Type B pancreatic cell (in vitro differentiated cells): ENCODE measurements at regions not wholly inside any gene's neighbourhood (a gene's known extent, or its start where the extent isn't known, plus 50 kb on each side); places are given as distances from the start of the nearest gene placed in this dataset.

ENCODE experiments used
- DNase-seq: peaks from one replicate; pipeline ENCODE4 v3.0.0; 2021; ENCODE audit warnings: mixed read lengths; ENCODE audit not compliant: unreplicated experiment; ENCODE audit errors: extremely low spot score
- H3K27ac Mint-ChIP-seq: 2 replicates; pipeline ENCODE4 v1.8.0; 2021; ENCODE audit warnings: mild to moderate bottlenecking, mixed read lengths
- H3K27me3 Mint-ChIP-seq: 2 replicates; pipeline ENCODE4 v1.8.0; 2021; ENCODE audit warnings: mixed read lengths
- H3K36me3 Mint-ChIP-seq: 2 replicates; pipeline ENCODE4 v1.8.0; 2021; ENCODE audit warnings: mixed read lengths
- H3K4me1 Mint-ChIP-seq: one replicate; pipeline ENCODE4 v1.8.0; 2021; ENCODE audit warnings: mixed read lengths; ENCODE audit not compliant: unreplicated experiment
- H3K4me3 Mint-ChIP-seq: 2 replicates; pipeline ENCODE4 v1.8.0; 2021; ENCODE audit warnings: mild to moderate bottlenecking, mixed read lengths
- H3K9me3 Mint-ChIP-seq: 2 replicates; pipeline ENCODE4 v1.8.0; 2021; ENCODE audit warnings: mixed read lengths
- CTCF ChIP-seq: fragments of 200-600 bp; sonication (generic); conservative IDR thresholded peaks from 2 replicates; pipeline ENCODE4 v1.5.0; 2021; ENCODE audit warnings: antibody characterized with exemption, mild to moderate bottlenecking

DNA sequence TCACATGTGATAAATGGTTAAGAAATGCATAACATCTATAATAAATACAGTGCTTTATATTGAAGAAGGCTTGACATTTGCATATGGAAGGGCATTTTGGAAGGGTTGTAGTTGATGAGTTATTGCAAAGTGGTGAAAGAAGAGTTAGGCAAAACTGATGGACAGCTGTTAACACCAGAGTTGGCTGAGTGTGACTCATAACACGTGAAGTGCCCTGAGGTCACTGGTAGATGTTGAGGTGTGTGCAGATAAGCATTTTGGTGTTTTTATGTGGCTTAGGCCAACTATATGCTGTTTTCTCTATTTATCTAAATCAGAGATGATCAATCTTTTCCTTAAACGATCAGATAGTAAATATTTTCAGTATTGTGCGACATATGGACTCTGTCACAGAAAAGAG is 154.3 kb upstream of the KCNH7 start:
- Mint-ChIP-seq H3K27ac (no peak overlapping the region), H3K4me1 (no peaks in the 10 kb centered on the region), H3K27me3 (no peaks in the 10 kb centered on the region), H3K9me3 (no peaks in the 10 kb centered on the region), H3K36me3 (no peaks in the 10 kb centered on the region), H3K4me3 (no peak overlapping the region)
- TF ChIP-seq CTCF = no peak
- no peak for DNase-seq

DNA sequence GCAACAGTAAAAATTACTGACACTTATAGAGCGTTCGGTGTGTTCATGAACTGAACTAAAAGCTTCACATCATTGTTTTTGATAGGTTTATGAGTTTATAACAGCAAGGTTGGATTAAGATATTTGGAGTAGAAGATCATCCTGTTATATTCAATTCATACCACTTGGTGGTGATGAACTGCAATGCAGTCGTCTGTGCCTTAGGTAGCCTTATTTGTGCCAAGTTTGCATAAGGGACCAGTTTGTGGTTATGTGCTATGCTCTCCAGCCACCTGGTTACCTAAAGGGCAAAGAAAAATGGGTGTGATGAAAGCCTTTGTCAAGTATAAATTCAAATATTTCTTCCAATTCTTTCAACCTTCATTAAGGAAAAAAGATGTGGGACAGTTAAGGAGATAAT is 150.9 kb upstream of the KCNH7 start:
- Mint-ChIP-seq H3K9me3 (no peaks in the 10 kb centered on the region), H3K4me1 (no peaks in the 10 kb centered on the region), H3K36me3 (no peaks in the 10 kb centered on the region), H3K27ac (no peak overlapping the region), H3K4me3 (no peak overlapping the region), H3K27me3 (no peaks in the 10 kb centered on the region)
- no peak for DNase-seq
- TF ChIP-seq CTCF = peak; percentile 42

DNA sequence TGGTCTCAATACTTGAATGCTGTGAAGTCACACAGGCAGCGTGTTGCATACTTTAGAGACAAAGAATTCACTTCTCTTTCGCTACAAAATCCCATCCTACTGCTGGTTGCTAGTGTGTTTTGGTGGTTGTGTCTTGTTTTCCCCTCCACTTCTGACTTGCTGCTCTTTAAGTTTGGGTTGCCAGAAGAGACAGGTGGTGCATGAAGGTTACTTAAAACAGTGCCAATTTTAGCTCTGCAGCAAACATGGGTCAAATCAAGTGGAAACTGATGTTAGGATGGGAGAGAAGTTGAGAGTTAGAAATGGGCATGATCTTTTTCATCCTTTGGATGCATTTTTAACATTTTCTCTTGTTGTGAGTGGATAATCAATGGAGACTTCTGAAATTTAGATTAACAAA is 136.2 kb upstream of the KCNH7 start:
- H3K27me3 Mint-ChIP-seq = no peaks in the 10 kb centered on the region

GRCh38 chr2:162972383-162972782 is 133.8 kb upstream of the KCNH7 start:
- H3K9me3 Mint-ChIP-seq = no peaks in the 10 kb centered on the region
- DNase-seq = no peak
- no peaks in the 10 kb centered on the region for H3K27me3 Mint-ChIP-seq
- no peak overlapping the region for H3K4me3 Mint-ChIP-seq
- H3K4me1 Mint-ChIP-seq = peaks cover 8% of the 10 kb centered on the region
- TF ChIP-seq CTCF = no peak
- H3K36me3 Mint-ChIP-seq = no peaks in the 10 kb centered on the region
- no peak overlapping the region for H3K27ac Mint-ChIP-seq

More for the DNA sequence above, 136.2 kb upstream of the KCNH7 start:
- Mint-ChIP-seq H3K9me3 (no peaks in the 10 kb centered on the region), H3K4me3 (no peak overlapping the region), H3K4me1 (no peaks in the 10 kb centered on the region), H3K27ac (no peak overlapping the region), H3K36me3 (no peaks in the 10 kb centered on the region)
- TF ChIP-seq CTCF = no peak
- no peak for DNase-seq

- Mint-ChIP-seq H3K27ac (no peak overlapping the region), H3K9me3 (no peaks in the 10 kb centered on the region), H3K36me3 (no peaks in the 10 kb centered on the region), H3K4me3 (no peak overlapping the region), H3K4me1 (peaks cover 8% of the 10 kb centered on the region), H3K27me3 (no peaks in the 10 kb centered on the region)
- no peak for DNase-seq
- TF ChIP-seq CTCF = no peak
Observed at GRCh38 chr2:162968306-162968705, 129.7 kb upstream of the KCNH7 start.

DNA sequence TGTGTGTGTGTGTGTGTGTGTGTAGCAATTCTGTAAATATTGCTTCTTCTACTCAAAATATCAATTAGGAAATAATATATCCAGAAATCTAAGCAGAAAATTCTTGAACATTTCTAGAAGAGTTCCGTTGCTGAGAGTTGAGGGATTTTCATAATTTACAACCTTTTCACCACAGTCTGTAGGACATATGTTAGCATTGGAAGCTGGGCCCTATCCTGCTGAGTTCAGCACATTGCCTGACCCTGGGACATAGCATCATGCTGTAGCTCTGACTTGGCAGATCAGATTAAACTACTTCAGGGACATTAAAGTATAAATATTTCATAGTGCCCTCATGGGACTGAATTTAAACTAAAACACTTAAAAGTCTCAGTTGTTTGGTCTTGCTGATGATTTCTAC is 129.2 kb upstream of the KCNH7 start:
- Mint-ChIP-seq H3K27ac (no peak overlapping the region), H3K27me3 (no peaks in the 10 kb centered on the region), H3K9me3 (no peaks in the 10 kb centered on the region), H3K4me3 (no peak overlapping the region), H3K4me1 (peaks cover 8% of the 10 kb centered on the region), H3K36me3 (no peaks in the 10 kb centered on the region)
- no peak for DNase-seq
- TF ChIP-seq CTCF = no peak
